Epithelial cell of proximal tubule (primary cell): ENCODE measurements at regions not wholly inside any gene's neighbourhood (a gene's known extent, or its start where the extent isn't known, plus 50 kb on each side); places are given as distances from the start of the nearest gene placed in this dataset.

ENCODE experiments used
- DNase-seq: peaks from one replicate; pipeline ENCODE4 v3.0.0-alpha.2; 2011; ENCODE audit warnings: low read depth
- H3K4me3 ChIP-seq: 2 replicates; pipeline ENCODE4 v1.5.1; 2011; ENCODE audit warnings: low read depth, mild to moderate bottlenecking, low read length
- TF ChIP-seq, protein P1 (sequence below): conservative IDR thresholded peaks from 2 replicates; pipeline ENCODE4 v1.5.1; 2012; ENCODE audit warnings: low read depth, mild to moderate bottlenecking, low read length

- TF ChIP-seq, protein P1, sequence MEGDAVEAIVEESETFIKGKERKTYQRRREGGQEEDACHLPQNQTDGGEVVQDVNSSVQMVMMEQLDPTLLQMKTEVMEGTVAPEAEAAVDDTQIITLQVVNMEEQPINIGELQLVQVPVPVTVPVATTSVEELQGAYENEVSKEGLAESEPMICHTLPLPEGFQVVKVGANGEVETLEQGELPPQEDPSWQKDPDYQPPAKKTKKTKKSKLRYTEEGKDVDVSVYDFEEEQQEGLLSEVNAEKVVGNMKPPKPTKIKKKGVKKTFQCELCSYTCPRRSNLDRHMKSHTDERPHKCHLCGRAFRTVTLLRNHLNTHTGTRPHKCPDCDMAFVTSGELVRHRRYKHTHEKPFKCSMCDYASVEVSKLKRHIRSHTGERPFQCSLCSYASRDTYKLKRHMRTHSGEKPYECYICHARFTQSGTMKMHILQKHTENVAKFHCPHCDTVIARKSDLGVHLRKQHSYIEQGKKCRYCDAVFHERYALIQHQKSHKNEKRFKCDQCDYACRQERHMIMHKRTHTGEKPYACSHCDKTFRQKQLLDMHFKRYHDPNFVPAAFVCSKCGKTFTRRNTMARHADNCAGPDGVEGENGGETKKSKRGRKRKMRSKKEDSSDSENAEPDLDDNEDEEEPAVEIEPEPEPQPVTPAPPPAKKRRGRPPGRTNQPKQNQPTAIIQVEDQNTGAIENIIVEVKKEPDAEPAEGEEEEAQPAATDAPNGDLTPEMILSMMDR, result no peak
- DNase-seq, result no peak
- no peak overlapping the region for H3K4me3 ChIP-seq
These were observed 278.3 kb downstream of the SEC14L1 start for GRCh38 chr17:77419095-77419494.

GRCh38 chr17:77419547-77420094 is 278.9 kb downstream of the SEC14L1 start:
- H3K4me3 ChIP-seq, result no peak overlapping the region
- TF ChIP-seq, protein P1, result no peak
- no peak for DNase-seq

DNA sequence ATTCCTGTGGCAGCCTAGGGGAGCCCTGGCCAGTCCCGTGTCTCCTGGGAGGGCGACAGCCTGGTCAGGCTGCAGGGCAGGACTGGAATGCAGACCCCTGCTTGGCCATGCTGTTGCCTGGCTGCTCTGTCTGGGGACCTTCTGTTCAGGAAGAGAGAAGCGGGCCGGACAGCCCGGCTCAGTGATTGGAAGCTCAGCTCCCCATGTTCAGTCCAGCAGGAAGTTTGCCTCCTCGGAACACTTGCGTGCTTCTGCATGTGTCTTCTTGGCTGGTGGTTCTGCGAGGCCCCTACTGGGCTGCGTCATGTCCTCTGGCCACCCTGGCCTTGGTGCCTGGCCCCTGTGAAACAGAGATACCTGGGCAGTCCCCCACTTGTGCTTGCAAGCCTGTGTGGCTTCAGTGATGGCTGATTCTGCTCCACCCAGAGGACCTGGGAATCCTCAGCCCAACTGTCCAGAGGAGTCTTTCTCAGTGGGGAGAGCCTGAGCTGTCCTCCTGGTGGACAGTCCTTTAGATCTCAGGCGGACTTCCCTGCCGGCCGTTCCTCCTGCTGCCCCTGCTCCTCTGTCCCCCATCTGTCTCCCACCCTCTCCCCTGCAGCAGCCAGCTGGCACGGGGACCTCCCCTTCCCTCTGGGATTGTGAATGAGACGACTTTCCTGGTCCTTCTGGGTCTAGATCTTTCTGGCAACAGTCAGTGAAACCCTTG is 279.5 kb downstream of the SEC14L1 start:
- no peak overlapping the region for H3K4me3 ChIP-seq
- no peak for DNase-seq
- TF ChIP-seq, protein P1, result no peak

GRCh38 chr17:77420804-77421629 is 280.2 kb downstream of the SEC14L1 start:
- H3K4me3 ChIP-seq, result no peak overlapping the region
- TF ChIP-seq, protein P1, result no peak
- DNase-seq, result no peak

GRCh38 chr17:77421630-77421972 is 280.8 kb downstream of the SEC14L1 start:
- no peak for DNase-seq
- H3K4me3 ChIP-seq, result no peak overlapping the region
- TF ChIP-seq, protein P1, result no peak

DNA sequence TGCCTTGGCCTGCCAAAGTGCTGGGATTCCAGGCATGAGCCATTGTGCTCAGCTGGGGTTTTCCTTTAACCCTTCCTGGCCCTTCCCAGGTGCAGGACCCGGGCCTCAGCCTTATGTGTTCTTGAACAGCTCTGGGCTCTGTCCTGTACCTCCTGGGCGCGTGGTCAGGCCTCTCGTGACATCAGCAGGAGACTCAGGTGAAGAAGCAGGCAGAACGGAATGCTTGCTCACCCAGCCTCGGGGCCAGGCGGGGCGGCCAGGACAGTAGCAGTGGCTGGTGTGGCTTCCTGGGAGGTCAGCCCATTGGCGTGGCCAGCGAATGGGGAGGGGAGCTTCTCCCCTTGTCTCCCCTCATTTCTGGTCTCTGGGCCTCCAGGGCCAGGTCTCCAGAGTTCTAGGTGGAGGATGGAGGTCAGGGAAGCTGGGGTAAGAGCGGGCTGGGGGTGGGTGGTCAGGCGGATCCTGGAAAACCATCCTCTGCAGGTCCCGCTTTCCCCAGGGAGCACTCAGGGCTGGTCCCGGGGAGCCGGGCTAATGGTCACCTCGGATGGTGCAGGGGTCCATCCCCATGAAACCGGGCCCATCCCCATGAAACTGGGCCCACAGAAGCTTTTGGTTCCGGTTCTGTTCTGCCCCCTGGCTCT is 281.5 kb downstream of the SEC14L1 start:
- DNase-seq, result peak; percentile 54
- H3K4me3 ChIP-seq, result no peak overlapping the region
- TF ChIP-seq, protein P1, result no peak
